Right lung (tissue), 2 donors: ENCODE measurements at regions not wholly inside any gene's neighbourhood (a gene's known extent, or its start where the extent isn't known, plus 50 kb on each side); places are given as distances from the start of the nearest gene placed in this dataset.

Experiments
- DNase-seq, 2 donors: peaks; one replicate each; pipeline ENCODE4 v3.0.0-alpha.2; 2013

DNA sequence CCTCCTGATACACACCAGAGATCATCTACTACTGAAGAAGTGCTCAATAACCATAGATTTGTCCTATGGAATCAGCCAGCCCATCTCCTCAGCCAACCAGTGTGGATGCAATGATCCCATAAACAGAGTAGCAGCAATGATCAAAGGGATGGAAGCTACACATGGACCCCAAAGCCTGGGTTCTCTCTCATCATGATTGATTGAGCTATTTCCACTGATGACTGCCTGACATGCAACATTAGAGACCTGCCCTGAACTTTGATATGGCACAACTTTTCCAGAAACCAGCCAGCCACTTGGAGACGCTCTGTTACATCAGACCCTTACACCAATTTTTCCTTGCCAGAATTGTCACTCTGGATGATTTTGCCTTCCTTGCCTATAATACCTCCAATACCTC lies 471.6 kb downstream of the BUD13 start:
- DNase-seq, result no peak

DNA sequence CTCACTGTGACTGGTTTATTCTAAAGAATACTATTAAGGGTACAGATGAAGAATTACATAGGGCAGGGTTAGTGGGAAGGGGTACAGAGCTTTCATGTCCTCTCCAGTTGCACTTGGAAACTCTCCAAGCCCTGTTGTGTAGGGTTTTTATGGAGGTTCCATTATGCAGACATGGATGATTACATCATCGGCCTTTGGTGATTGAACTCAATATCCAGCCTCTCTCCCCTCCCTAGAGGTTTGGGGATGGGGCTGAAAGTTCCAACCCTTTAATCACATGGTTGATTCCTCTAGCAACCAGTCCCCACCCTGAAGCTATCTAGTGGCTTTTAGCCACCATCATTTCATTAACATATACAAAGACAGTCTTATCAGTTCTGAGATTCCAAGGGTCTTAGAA lies 472.6 kb downstream of the BUD13 start:
- no peak for DNase-seq

DNA sequence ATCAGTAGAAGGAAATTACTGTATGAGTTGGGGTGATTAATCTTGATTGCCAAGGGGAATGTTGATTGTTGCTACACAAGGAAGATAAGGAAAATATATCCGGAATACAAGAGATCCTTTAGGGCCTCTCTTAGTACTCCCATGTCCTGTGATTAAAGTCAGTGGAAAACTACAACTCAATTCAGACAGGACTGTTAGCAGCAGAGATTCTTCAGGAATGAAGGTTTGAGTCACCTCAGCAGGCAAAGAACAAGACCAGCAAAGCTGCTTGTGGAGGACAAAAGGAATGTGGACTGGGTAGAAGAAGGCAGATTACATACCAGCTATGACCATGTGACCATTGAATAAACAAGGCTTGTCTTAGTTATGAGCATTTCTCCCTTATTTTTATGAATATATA lies 478.2 kb downstream of the BUD13 start:
- DNase-seq, result no peak

DNA sequence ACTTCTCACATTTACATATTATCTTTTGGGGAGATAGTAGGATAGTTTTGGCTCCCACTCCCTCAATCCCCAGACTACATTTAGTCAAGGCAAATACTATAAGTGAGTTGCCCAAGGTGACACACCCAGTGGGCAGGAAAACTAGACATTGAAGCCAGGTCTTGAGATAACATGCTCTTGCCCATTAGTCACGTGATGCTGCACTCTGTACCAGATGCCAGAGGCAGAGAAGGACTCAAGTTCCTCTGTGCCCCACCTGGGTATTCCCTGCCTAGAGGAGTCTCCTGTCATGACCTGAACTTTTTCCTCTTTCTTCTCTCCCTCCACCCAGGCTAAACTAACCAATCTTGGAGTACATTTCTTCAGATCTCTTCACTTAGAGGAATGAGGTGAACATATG lies 484.9 kb downstream of the BUD13 start:
- DNase-seq, result no peak

DNA sequence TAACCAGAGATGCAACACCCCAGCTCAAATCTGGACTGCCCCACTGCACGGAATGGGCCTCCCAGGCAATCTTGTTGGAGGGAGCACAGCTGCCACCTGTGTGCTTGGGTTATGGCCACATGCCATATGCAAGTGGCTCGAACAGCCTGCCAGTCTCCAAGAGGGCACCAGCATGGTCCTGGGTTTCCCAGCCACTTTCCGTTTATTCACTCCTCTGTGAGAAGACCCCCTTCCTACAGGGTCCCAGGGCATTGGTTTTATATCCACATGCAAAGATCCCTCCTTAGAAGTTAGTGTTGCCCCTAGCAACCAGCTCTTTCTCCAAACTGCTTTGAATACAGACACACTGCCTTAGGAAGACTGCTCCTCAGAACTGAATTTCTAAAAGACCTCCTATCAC lies 487.8 kb downstream of the BUD13 start:
- DNase-seq, result no peak

DNA sequence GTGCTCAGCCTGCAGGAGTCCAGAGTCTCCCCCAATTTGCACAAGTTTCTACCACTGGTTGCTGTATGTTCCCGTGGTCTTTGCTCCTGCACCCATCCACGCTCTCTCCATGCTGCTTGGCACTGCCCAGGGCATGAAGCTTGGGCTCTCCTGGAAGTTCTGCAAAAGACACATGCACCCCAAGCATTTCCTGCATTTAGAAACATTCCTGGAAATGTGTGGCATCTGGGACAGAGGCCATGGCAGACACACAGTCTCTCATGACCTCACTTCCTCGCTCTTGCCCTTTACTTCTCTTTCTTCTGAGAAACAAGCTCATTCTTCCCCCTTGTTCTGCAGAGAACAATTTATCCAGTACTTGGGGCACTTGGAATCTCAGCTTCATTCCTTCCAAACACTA lies 489.5 kb downstream of the BUD13 start:
- no peak for DNase-seq

DNA sequence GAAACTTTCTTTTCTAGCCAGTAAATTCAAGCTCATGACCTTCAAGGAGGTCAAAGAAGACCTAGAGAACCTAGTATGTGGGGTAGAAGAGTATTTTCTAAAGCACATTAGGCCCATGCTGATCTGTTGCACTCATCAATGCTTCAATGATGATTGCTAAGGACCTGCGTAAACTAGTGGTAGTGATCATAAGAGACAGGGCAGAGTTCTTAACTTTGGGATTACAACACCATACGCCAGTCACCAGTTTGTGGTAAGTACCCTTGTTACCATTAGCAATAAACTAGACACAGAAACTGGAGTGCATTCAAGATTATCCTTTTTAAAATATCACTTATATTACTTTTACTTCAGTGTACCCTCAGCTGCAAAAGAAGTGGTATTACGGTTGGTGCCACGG lies 490.3 kb downstream of the BUD13 start:
- DNase-seq, result no peak

DNA sequence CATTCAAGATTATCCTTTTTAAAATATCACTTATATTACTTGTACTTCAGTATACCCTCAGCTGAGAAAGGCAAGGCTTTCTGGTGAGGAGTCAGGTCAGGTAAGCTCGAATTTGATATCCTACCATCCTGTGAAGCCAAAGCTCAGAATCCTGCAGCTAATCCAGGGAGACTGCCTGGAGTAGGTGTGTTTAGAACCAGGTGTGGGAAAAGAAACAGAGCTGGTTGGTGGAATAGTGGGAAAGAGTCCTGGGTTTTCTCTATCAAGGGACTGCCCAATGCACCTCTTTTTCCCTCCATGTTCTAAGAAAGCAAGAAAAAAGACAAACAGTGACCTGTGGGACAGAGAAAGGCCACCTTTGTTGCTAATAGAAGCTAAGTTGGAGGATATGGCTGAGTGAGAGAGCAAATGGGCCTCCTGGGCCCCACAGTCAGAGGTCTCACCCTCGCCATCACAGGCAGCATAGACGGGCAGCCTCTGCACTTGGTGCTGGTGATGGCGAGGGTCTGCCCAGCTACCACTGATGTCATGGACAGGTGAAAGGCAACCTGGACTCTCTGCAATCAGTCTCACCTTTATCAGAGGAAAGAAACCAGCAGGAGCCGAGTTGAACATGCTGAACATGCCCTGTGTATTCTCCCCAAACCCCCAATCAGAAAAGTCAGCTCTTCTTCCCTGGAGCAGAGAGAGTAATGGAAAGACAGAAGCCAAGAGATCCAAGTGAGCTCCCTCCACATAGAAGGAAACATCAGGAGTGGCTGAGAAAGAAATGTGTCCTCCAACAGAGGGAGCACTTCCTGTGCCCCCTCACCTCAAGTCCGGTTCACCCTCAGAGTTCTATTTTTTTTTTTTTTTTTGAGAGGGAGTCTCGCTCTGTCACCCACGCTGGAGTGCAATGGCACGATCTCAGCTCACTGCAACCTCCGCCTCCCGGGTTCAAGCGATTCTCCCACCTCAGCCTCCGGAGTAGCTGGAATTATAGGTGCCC lies 491.3 kb downstream of the BUD13 start:
- DNase-seq, result no peak

DNA sequence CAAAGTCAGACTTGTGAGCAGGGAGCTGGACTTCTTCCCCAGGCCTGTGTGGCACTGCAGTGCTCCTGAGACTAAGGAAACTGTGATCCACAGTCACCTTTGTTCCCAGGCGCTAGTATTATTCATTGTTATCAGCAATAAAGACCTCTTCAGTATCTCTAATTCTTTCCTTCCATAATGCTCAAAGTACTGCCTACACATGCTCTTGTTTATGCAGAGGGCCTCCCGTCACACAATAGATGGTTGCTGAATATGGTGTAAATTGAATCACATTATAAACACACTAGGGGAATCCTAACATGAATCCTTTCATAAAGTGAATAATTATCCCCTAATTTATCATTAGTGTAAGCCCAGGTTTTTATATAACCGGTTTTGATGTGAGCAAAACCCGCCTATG lies 493.3 kb downstream of the BUD13 start:
- no peak for DNase-seq

DNA sequence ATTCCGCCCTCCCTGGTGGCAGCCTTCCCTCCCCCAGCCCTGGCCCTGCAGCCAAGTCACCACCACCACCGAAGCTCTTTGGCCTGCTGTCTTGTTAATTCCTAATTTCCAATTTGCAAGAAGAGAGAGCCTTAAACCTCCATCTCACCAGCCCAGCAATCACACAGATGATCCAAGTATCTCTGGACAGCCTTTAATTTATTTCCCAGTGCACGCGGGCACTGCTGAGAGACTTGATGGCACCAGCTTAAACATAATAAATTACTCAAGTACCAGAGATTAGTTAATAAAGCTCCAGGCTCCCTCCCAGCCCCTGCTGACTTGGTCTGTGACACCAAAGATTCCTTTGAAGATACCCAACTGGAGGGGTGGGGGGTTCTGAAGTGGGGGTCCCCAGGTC lies 494.7 kb downstream of the BUD13 start:
- no peak for DNase-seq

DNA sequence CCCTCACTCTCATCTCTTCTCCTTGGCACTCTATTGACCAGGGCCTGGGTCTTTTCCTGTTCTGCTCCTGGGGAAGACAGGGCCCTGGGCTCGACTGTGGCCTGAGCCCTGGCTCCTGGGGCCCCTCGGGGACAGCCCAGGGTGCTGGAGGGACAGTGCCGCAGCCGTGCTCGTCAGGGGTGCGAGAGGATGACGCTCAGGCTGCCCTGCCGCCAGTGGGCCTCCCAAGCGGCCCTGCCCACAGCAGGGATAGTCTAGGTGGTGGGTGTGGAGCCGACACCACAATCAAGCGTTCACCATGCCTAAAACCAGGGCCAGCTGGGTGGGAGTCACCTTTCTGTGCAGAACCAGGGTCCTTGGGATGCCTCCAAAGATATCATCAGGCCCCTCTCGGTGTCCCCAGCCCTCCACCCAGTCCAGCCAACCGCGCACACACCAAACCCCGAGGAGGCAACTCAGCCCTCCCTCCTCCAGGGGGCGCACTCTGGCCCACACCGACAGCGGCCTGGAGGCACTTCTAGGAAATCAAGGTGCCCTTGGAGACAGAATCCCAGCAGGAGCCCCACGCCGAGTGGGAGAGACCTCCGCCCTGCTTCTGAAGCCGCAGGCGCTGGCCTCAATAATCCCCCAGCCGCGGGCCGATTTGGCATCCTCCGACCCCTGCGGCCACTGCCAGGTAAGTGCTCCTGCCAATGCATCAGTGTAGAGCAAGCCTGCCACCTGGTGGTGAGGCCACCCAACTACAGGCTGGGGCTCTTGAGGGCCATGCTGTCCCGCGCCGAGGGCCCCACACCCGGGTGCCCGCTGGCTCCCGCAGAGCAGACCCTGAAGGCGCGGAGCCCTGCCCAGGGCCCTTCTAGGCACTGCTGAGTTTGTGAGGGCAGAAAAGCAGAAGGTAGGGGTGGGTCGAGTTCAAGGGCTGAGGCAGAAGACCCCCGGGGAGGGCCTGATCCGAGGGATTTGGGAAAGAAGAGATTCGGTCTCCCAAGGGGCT lies 496.4 kb downstream of the BUD13 start:
- peak; percentile 37 to 53 for DNase-seq

DNA sequence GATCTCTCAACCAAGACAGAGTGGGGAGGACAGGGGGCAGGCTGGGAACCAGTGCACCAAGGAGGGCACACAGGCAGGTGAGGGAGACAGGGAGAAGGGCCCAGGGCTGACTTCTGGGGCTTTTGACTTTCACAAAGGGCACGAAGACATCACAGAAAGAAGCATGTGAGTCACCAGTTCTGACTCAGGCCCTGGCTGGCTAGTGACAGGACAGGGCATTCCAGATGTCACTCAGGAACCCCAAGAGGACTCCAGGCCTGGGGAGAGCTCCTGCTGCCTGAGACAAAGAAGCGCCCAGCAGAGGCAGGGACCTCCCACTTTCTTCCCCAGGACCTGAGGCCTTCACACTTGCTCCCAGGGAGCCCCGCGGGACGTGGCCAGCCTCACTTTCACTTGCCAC lies 497.2 kb downstream of the BUD13 start:
- no peak for DNase-seq

DNA sequence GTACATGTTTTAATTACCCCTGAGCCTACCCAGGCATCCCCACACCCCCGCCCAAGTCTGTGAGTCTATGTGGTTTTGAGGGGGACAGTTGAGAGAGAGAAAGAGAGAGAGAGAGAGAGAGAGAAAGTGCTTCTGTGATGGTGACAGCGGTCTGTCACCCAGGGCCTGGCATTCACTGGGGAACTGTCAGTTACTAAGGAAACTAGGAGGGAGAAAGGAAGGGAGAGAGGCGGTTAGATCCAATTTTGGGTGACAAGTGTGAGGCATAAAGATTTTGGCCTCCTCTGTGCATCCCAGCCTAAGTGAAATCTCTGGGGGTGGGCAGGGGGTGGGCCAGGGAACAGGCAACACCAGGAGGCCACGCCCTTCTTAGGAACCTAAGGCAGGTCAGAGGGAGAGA lies 498.3 kb downstream of the BUD13 start:
- DNase-seq, result no peak

DNA sequence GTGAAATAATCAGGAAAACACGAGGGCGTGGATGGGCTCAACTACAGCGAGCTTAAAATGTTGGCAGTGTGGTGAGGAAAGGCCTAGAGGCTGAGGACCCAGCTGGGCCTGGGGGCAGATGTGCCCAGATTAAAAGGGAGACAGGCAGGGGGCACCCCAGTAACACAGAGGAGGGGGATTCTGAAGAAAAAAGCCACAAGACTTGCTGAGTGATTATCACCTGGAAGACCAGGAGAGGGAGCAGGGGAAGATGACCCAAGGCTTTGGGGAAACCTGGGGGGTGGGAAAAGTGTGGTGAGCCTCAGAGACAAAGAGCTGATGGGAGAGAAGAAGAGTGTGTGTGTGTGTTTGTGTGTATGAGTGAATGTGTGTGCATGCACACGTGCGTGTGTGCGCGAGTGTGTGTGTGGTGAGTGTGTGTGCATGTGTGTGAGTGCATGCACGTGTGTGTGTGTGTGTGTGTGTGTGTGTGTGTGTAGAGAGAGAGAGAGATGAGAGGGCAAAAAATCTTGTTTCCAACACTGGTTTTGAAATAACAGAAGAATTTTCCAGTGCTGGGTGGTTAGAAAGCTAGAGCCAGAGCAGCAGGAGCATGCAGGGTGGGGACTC lies 500.5 kb downstream of the BUD13 start:
- DNase-seq, result no peak

DNA sequence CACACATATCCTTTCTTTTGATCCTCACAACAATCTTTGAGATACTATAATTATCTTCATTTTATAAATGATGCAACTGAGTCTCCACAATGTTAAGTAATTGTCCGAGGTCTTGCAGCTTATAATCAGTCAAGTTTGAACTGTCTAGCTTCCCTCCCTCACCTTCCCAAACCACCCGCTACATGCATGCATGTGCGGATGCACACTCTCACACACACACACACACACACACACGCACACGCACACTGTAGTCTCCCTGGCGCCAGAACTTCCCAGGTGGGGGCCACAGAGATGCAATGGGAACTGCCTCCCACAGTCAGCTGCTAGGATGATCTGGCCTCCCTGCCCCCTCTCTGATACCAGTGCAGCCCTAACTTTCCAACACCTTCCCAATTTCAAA lies 501.3 kb downstream of the BUD13 start:
- no peak for DNase-seq

DNA sequence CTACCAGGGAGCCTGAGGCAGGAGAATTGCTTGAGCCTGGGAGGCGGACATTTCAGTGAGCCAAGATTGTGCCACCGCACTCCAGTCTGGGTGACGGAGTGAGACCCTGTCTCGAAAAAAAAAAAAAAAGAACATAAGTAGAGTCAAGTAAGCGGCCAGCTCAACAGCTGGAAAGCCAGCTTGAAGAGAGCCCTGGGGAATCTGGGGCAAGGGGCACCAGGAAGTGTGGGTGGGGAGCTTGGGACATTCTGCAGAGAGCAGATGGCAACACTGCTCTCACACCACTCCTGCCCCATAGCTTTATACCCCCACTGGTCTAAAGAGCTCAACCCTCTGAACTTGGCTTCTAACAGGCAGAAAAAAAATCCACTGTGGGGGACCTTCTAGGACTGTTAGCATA lies 505.6 kb downstream of the BUD13 start:
- no peak for DNase-seq

DNA sequence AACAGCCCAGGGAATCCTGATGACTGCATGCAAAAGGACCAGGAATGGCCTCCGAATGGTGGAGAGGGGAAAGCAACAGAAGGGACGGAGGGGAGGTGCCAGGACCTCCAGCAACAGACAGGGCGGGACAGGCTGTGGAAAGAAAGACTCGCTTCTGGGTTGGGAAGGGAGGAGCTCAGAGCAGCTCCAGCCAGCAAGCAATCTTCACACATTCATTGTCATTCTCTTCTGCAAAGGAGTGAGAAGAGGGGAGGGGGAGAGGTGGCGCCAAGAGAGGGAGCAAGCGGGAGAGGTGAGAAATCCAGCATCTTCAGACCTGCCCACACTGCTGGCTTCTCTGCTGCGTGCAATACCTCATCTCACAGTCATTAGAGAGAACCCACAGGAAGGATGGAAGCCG lies 509.0 kb downstream of the BUD13 start:
- no peak for DNase-seq

DNA sequence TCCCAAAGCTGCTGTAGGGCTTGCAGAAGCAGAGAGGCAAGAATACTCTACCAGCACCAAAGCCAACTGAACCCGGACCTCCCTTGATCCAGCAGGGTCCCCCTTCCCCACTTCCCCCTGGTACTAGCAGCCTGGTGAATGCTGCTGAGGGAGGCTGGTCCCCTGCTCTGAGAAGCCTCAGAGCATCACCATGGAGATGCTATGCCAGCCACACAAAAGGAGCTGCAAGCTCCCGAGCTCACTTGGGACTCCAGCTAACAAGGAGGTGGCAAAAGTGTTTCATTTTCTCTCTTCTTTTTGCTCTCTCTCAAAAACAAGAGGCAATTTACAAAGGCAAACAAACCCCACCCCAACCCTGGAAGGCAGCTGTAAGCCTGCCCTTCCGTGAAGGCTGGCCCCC lies 509.8 kb downstream of the BUD13 start:
- DNase-seq, result no peak

DNA sequence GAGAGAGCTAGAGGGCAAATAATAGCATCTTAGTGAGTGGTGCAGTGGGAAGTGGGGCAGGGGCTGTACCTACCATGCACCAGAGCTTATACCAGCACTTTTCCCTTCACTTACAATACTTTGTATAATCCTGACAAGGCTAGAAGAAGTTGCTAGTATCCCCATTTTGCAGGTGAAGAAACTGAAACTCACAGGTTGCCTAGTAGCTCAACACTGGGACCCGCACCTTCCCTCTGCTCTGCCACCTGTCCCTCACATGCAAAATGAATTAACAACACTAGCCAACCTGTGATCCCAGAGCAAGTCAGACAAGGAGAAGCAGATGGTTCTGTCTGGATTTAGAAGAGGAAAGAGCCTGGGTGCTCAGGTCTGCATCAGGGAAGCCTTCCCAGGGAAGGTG lies 510.4 kb downstream of the BUD13 start:
- DNase-seq, result no peak

DNA sequence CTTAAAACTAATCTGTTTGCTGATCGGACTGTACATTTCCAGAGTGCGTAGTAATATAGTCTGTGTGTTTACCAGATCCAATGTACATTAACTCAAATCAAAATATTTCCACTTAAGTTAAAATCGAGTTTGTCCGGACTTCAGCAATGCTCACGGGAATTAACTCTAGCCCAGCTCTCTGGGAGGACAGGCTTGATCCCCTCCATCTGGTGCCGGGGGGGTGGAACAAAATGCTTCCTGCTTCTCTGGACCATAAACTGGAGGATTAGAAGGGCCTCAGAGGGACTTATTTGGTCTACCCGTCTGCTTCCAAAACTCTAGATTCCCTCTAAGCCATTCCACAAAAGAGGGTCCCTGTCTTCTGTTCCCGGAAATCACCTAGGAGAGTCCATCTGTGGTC lies 511.2 kb downstream of the BUD13 start:
- no peak for DNase-seq

DNA sequence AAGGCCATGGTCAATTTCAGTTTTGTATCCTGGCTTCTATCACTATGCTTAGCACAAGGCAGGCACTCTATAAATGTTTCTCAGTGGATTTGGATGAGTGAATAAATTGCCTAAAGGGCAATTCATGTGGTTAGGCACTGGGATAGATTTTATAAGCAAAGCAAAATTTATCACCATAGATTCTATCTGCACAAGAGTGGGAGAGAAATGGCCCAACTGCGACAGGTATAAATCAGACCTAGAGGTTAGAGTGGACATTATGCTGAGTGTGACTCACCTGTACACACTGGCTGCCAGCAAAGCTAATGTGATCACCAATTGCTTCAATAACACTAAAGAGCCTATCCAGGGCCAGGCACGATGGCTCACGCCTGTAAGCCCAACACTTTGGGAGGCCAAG lies 514.0 kb downstream of the BUD13 start:
- no peak for DNase-seq

DNA sequence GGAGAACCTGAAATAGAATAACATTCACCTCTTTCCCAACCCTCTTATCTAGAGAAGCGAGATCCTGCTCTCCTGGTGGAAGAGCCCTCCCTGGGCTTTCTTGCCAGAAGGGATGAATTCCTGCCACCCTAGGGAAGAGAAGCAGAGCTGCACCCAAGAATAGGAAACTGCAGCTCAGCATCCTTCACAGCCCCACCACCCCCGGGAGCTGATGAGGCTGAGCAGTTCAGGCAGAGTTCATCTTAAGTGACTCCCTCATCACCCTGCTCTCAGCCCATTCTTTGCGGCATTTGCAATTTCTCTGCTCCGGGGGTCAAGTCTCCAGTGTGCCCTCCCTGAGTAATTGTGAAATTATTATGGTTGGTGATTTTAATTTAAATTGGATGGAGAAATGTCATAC lies 514.9 kb downstream of the BUD13 start:
- DNase-seq, result no peak
